Panc1 (cell line): ENCODE measurements at regions not wholly inside any gene's neighbourhood (a gene's known extent, or its start where the extent isn't known, plus 50 kb on each side); places are given as distances from the start of the nearest gene placed in this dataset.

Source experiments
- ATAC-seq: fragments of 200-7000 bp; cut with Tn5 transposase; 2 replicates; pipeline ENCODE4 v1.9.1; 2020; ENCODE audit warnings: mild to moderate bottlenecking, moderate library complexity
- BruUV-seq: library from RNA; stranded (reverse); fragments of 400-500 nt; replicated peaks from 2 replicates; lab custom pipeline; 2021; lab: Mats Ljungman, UMichigan
- CTCF ChIA-PET: fragments of 300-600 bp; sonication (Branson Sonifier 250); formaldehyde crosslinking; loops from one replicate; lab custom pipeline; 2022; ENCODE audit warnings: antibody characterized with exemption; lab: Charles Lee
- POLR2A ChIA-PET: fragments of 300-600 bp; sonication (Branson Sonifier 250); formaldehyde crosslinking; loops from one replicate; lab custom pipeline; 2022; ENCODE audit warnings: antibody characterized with exemption; lab: Charles Lee
- DNase-seq: peaks from one replicate; pipeline ENCODE4 v3.0.0-alpha.2; 2010; ENCODE audit warnings: low read depth, low spot score
- H3K27ac ChIP-seq: 2 replicates; pipeline ENCODE4 v1.5.1; 2011; ENCODE audit warnings: mild to moderate bottlenecking, low read length, inconsistent platforms
- H3K27me3 ChIP-seq: fragments of 200-500 bp; sonication (Bioruptor generic); 2 replicates; pipeline ENCODE4 v1.6.0; 2014; ENCODE audit warnings: low read length, inconsistent platforms; ENCODE audit not compliant: control insufficient read depth, insufficient read depth
- H3K36me3 ChIP-seq: fragments of 200-500 bp; sonication (Bioruptor generic); 2 replicates; pipeline ENCODE4 v1.5.1; 2014; ENCODE audit warnings: inconsistent platforms, mild to moderate bottlenecking, low read length, moderate library complexity; ENCODE audit not compliant: control insufficient read depth, insufficient read depth
- H3K4me1 ChIP-seq: 2 replicates; pipeline ENCODE4 v1.5.1; 2011; ENCODE audit warnings: inconsistent platforms, mild to moderate bottlenecking, low read length, moderate library complexity; ENCODE audit not compliant: control insufficient read depth, insufficient read depth
- H3K4me3 ChIP-seq, 2 experiments: 2 replicates each; pipeline ENCODE4 v1.5.1; 2011 to 2012; ENCODE audit warnings: low read depth in 2 of 2, low read length in 2 of 2, mild to moderate bottlenecking in 2 of 2, inconsistent platforms in 1 of 2, moderate library complexity in 1 of 2
- H3K9me3 ChIP-seq: fragments of 200-500 bp; sonication (Bioruptor generic); 2 replicates; pipeline ENCODE4 v1.5.1; 2014; ENCODE audit warnings: low read depth, mild to moderate bottlenecking, inconsistent platforms, low read length, moderate library complexity; ENCODE audit not compliant: control insufficient read depth, insufficient read depth
- POLR2AphosphoS5 ChIP-seq: IDR thresholded peaks from 2 replicates; pipeline ENCODE4 v1.6.1; 2012; ENCODE audit warnings: mild to moderate bottlenecking, low read depth, low read length, moderate library complexity
- SIN3A ChIP-seq: IDR thresholded peaks from 2 replicates; pipeline ENCODE4 v1.6.1; 2012; ENCODE audit warnings: low read depth, mild to moderate bottlenecking, low read length, moderate library complexity, borderline replicate concordance; ENCODE audit not compliant: insufficient read depth
- TCF7L2 ChIP-seq: IDR thresholded peaks from 2 replicates; pipeline ENCODE4 v1.6.1; 2011; ENCODE audit warnings: mild to moderate bottlenecking, low read depth, low read length, inconsistent platforms
- in situ Hi-C: cut with HindIII; loops from 2 replicates; pipeline ENCODE4 v1.10.0; 2016; ENCODE audit warnings: low sequenced_read_pairs, low pct_unique_long_range_greater_than_20kb
- intact Hi-C: fragments of 100-400 bp; cut with micrococcal nuclease; formaldehyde crosslinking; loops from one replicate; pipeline ENCODE4 v1.10.0; 2022; ENCODE audit not compliant: unreplicated experiment
- TF ChIP-seq, protein P1 (sequence below): fragments of 450-650 bp; IDR thresholded peaks from 2 replicates; pipeline ENCODE4 v1.5.1; 2017; ENCODE audit warnings: mild to moderate bottlenecking
- TF ChIP-seq, protein P2 (sequence below), 2 experiments: IDR thresholded peaks; 2 replicates each; pipeline ENCODE4 v1.6.1; 2011 to 2012; ENCODE audit warnings: low read depth in 2 of 2, control low read depth in 1 of 2, low read length in 1 of 2, mild to moderate bottlenecking in 1 of 2, moderate library complexity in 1 of 2; ENCODE audit not compliant: insufficient read depth in 1 of 2

DNA sequence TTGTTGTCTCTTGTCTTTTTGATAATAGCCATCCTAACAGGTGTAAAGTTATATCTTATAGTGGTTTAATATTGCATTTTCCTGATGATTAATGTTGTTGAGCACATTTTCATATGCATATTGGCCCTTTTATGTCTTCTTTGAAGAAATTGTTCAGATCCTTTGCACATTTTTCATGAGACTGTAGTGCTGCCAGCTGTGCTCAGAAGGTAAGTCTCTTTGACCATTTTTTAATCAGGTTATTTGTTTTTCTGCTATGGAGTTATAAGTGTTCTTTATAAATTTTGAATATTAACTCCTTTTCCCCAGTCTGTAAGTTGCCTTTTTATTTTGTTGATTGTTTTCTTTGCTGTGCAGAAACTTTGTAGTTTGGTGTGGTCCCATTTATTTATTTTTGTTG is 55.8 kb upstream of the ZNF184 start:
- BruUV-seq: no TSS peak
- intact Hi-C loops: no loop called here

More for the DNA sequence above, 55.8 kb upstream of the ZNF184 start:
- POLR2A ChIA-PET: no interaction called here
- TF ChIP-seq, protein P1, sequence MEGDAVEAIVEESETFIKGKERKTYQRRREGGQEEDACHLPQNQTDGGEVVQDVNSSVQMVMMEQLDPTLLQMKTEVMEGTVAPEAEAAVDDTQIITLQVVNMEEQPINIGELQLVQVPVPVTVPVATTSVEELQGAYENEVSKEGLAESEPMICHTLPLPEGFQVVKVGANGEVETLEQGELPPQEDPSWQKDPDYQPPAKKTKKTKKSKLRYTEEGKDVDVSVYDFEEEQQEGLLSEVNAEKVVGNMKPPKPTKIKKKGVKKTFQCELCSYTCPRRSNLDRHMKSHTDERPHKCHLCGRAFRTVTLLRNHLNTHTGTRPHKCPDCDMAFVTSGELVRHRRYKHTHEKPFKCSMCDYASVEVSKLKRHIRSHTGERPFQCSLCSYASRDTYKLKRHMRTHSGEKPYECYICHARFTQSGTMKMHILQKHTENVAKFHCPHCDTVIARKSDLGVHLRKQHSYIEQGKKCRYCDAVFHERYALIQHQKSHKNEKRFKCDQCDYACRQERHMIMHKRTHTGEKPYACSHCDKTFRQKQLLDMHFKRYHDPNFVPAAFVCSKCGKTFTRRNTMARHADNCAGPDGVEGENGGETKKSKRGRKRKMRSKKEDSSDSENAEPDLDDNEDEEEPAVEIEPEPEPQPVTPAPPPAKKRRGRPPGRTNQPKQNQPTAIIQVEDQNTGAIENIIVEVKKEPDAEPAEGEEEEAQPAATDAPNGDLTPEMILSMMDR: no peak
- TF ChIP-seq SIN3A (no peak), POLR2AphosphoS5 (no peak), TCF7L2 (no peak)
- TF ChIP-seq, protein P2, sequence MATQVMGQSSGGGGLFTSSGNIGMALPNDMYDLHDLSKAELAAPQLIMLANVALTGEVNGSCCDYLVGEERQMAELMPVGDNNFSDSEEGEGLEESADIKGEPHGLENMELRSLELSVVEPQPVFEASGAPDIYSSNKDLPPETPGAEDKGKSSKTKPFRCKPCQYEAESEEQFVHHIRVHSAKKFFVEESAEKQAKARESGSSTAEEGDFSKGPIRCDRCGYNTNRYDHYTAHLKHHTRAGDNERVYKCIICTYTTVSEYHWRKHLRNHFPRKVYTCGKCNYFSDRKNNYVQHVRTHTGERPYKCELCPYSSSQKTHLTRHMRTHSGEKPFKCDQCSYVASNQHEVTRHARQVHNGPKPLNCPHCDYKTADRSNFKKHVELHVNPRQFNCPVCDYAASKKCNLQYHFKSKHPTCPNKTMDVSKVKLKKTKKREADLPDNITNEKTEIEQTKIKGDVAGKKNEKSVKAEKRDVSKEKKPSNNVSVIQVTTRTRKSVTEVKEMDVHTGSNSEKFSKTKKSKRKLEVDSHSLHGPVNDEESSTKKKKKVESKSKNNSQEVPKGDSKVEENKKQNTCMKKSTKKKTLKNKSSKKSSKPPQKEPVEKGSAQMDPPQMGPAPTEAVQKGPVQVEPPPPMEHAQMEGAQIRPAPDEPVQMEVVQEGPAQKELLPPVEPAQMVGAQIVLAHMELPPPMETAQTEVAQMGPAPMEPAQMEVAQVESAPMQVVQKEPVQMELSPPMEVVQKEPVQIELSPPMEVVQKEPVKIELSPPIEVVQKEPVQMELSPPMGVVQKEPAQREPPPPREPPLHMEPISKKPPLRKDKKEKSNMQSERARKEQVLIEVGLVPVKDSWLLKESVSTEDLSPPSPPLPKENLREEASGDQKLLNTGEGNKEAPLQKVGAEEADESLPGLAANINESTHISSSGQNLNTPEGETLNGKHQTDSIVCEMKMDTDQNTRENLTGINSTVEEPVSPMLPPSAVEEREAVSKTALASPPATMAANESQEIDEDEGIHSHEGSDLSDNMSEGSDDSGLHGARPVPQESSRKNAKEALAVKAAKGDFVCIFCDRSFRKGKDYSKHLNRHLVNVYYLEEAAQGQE (IDR thresholded peaks at IDR 0.05; ENCODE audit: insufficient read depth in 1 of 2, low read depth in 2 of 2, low read length in 1 of 2): no peak
- DNase-seq (no peak), ATAC-seq (no peak)
- Histone ChIP-seq H3K4me3 (no peak overlapping the region), H3K27ac (no peak overlapping the region), H3K4me1 (peaks cover 17% of the 10 kb centered on the region), H3K27me3 (no peaks in the 10 kb centered on the region), H3K36me3 (no peaks in the 10 kb centered on the region), H3K9me3 (no peaks in the 10 kb centered on the region)
- in situ Hi-C loops: no loop called here
- CTCF ChIA-PET: interaction anchor here (0.7 kb wide), 1 partner anchor 266 kb away, joined by 8 read pairs; no protein-coding TSS in a partner anchor
